GM18520 (cell line): ENCODE measurements at regions not wholly inside any gene's neighbourhood (a gene's known extent, or its start where the extent isn't known, plus 50 kb on each side); places are given as distances from the start of the nearest gene placed in this dataset.
A peak's percentile ranks its signal among the peaks of the same experiment; 100 is the strongest.

Experiments
- ATAC-seq: cut with Tn5 transposase; IDR thresholded peaks from one replicate; pipeline ENCODE4 v1.9.1; 2021; ENCODE audit not compliant: unreplicated experiment

GRCh38 chr14:35989736-35990135 lies 163.6 kb downstream of the BRMS1L start:
- ATAC-seq: no peak

GRCh38 chr14:35988972-35989690 lies 163.0 kb downstream of the BRMS1L start:
- ATAC-seq: no peak

DNA sequence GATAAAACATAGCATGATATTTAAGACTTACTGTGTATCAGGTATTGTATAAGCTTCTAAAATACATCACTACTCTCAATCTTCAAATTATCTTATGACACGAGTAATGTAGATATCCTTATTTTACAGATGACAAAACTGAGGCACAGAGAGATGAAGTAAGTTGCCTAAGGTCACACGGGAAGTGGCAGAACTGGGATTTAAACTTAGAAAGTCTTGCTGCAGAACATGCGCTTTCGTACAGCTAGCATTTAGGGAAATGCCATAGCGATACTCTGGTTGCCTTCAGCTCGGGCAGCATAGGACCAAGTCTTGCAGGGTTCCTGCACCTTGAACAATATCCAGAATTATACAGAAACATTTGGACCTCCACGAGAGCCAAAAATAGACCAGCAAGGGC lies 162.4 kb downstream of the BRMS1L start:
- no peak for ATAC-seq

DNA sequence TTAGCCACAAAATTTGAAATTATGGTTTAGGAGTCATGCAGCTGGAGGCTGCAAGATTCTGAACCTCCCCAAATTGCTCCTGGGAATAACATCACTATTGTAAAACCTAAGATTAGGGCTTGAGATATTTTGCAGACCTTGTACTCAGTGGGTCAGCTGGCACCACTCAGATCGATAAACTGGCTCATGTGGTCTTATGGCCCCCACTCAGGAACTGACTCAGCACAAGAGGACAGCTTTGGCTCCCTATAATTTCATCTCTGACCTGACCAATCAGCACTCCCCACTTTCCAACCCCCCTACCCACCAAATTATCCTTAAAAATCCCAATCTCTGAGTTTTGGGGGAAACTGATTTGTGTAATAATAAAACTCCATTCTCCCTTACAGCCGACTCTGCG lies 161.6 kb downstream of the BRMS1L start:
- ATAC-seq: no peak

DNA sequence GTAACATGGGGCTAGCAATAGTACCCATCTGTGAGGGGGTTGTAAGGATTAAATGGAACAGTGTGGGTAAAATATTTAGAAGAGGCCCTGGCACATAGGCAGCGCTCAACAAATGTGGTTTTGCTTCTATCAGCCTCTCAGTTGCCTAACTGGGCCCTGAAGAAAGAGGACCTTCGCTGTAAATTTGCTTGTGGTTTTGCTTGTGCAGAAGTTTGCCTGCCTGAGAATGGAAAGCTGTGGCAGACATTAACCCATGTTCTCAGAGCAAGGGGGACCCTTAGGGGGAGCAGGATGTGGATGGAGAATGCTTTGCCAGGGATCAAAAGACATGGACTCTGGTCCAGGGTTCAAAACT lies 160.1 kb downstream of the BRMS1L start:
- no peak for ATAC-seq

DNA sequence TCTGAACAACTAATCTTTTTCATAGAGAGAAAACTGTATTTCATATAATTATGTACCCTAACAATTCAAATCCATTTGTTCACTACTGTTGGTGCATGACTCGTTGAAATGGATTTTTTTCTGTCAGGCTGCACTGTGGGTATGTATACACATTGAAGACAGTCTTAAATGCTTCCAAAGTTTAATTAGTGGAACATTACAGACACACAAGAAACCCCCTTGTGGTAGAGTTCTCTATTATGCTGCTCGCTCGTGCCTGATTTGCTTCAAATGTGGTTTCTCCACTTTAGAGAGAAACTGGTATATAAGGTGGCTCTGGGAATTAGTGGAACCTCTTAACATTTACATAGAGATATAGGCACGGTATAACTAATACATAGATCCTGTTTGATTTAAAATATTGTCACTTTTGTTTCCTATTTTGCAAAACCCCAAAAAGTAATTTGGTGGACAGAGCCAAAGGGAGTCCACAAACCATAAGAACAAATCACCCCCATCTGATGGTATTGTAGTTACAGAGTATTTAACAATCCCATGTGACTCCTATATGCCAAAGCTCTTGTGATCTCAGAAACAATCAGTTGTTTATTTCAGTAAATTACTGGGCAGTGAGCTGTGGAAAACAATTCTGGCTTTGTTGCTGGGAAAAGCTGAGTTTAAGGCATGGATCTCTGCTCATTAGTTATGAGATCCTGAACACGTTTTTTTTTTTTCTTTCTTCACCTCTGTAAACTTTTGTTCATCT lies 159.5 kb downstream of the BRMS1L start:
- peak; percentile 39 for ATAC-seq

- no peak for ATAC-seq
Observed at GRCh38 chr14:35979531-35979930, 153.4 kb downstream of the BRMS1L start.

DNA sequence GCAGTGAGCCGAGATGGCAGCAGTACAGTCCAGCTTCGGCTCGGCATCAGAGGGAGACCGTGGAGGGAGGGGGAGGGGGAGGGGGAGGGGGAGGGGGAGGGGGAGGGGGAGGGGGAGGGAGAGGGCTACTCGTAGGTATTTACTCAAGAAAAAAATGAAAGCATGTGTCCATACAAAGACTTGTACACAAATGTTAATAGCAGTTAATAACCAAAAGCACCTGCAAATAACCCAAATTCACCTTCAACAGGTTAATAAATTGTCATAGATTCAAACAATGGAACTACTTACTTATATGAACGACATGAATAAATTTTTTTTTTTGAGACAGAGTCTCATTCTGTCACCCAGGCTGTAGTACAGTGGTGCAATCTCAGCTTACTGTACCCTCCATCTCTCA lies 152.4 kb downstream of the BRMS1L start:
- ATAC-seq: no peak

DNA sequence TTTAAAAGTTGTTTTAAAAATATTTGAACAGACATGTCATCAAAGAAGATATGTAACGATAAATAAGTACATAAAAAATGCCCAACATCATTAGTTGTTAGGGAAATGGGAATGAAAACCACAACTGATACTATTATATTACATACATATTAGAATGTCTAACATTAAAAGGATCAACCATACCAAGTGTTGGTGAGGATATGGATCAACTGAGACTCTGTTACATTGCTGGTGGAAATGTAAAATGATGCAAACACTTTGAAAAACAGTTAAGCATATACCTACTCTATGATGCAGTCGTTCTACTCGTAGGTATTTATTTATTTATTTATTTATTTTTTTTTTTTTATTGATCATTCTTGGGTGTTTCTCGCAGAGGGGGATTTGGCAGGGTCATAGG lies 149.7 kb downstream of the BRMS1L start:
- no peak for ATAC-seq

- ATAC-seq: no peak
Observed at GRCh38 chr14:35973770-35974169, 147.6 kb downstream of the BRMS1L start.

DNA sequence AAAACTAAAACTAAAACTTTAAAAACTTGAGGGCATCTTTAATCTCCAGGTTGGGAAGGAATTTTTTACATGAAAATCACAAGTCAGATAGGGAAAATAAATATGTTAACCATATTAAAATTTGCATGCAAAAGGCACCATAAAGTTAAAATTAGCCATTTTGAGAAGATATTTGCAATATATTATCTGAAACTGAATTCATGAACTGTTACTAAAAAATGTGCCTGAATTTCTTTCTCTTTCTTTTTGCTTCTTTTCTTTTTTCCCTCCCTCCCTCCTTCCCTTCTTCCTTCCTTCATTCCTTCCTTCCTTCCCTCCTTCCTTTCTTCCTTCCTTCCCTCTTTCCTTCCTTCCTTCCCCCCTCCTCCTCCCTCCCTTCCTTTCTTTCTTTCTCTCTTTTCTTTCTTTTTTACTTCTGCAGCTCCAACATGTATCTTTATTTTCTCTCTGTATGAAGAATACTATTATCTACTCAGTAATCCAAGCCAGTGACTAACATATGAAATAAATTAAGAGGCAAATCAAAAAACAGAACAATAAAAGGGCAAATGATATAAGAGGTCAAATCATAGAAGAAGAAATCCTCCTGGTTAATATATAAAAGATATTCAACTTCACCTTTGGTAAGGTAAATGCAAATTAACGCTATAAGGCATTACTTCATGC lies 146.0 kb downstream of the BRMS1L start:
- ATAC-seq: no peak

- no peak for ATAC-seq
Observed at GRCh38 chr14:35969310-35969709, 143.2 kb downstream of the BRMS1L start.

DNA sequence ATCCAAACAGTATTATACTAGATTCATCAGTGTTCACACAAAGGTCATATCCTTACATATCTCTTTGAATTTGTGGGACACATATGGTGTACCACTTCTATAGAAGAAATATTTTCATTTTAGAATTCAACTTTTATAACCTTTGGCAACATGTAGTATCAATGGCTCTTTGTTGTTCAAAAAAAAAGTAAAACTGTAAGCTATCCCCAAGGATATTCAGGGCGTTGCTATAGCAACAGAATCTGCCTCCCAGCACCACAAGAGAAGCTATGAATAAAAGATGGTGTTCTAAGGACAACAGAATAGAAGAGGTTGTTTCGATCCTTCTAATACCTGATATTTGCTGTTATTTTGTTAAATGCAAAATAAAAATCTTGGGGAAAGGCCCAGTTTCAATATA lies 139.3 kb downstream of the BRMS1L start:
- ATAC-seq: no peak

DNA sequence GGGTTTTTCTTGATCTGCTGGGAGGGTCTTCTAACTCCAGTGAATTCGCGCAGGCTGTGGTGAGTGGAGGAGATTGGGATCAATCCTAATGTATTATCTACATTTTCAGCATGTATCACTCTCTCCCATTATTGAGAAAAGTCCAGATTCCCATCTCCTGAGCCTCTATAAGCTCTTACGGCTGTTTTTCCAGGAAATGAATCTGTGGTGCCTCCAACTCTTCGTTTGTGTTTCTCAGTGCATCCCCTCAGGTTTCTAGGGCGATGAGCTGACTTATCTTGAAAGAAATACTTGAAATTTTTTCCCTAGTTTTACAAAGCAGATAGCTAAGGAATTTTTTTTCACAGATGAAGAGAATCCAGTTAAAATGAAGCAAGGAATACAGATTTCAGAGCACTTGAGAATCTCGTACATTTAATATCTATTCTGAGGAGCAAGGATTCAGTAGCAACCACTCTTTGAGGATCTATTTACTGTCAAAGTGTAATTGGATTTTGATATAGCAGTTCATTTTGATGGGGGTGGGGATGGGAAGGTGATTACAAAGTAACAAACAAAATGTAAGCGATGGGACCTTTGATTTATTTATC lies 138.7 kb downstream of the BRMS1L start:
- ATAC-seq: no peak

GRCh38 chr14:35963209-35963608 lies 137.1 kb downstream of the BRMS1L start:
- no peak for ATAC-seq

DNA sequence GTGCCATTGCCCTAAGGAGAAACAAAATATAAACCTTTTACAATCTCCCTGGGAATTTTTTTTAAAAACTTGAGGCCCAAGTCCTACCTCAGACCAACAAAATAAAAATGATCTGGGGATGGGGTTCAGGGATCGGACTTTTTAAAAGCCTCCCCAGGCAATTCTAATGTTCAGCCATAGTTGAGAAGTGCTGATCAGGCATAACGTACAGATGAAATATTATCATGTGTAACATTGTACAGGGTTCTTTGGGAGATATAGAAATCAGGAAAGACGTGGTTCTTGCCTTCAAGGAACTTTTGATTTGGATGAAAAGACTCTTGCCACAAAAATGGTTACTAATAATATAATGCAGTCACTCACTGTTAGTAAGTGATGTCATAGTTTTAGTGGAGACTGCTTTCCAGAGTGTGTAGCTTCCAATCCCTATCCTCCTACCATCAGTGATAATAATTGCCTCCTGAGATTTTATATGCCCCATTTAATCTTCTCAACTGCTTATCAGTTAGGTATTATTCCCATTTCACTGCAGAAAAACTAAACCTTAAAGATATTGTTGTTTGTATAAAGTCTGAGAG lies 135.6 kb downstream of the BRMS1L start:
- ATAC-seq: no peak

DNA sequence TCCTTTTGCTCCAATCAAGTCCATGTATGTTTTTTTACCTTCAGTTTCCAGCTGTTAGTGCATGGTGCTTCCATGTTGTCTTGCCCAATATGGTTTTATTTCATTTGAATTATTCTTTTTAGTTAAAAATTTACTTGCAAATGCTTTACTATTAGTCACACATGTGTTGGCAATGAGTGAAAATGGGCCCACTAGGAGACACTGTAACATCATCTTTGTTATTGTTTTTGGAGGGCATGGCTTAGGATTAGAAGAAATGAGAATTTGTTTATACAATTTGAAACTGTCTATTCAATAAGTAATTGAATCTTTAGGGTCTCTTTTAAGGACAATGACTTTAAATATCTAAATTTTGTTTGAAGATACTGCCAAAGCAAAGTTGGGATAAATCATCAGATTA lies 133.7 kb downstream of the BRMS1L start:
- ATAC-seq: no peak

- no peak for ATAC-seq
Observed at GRCh38 chr14:35958499-35958898, 132.4 kb downstream of the BRMS1L start.

- ATAC-seq: no peak
Observed at GRCh38 chr14:35956376-35957085, 130.4 kb downstream of the BRMS1L start.

DNA sequence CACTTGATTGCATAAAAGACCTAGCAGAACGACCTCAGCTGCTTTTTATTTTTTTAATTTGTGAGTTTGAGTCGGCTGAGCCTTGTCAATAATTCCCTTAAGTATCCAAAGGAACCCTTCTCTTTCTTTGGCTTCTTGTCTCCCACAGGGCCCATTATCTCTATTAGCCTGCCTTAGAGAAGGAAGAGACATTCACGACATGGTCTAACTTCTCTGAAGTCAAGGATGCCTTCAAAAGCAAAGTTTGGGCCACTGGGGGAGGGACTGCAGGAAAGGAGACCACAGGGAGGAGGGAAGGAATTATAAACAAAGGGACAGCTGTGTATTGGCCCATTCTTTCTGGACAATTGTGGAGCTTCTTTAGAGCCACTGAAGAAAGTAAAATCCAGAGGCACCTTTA lies 126.4 kb downstream of the BRMS1L start:
- ATAC-seq: no peak
